Natural killer cell (primary cell): ENCODE measurements at regions not wholly inside any gene's neighbourhood (a gene's known extent, or its start where the extent isn't known, plus 50 kb on each side); places are given as distances from the start of the nearest gene placed in this dataset.

Source experiments
- ATAC-seq, 3 donors: fragments of 150-1000 bp in 2 of 3; fragments of 200-7000 bp in 1 of 3; cut with Tn5 transposase; 1 replicate in 1 of 3; 2 replicates in 2 of 3; pipeline ENCODE4 v1.10.0; 2021; ENCODE audit warnings: mild to moderate bottlenecking in 2 of 3, moderate library complexity in 2 of 3
- DNase-seq, 2 donors: peaks; one replicate each; pipeline versions ENCODE4 v3.0.0 to v3.0.0-alpha.2; 2013 to 2021; ENCODE audit warnings: mixed read lengths in 1 of 2
- H3K27ac ChIP-seq: one replicate; pipeline ENCODE4 v1.5.1; 2013; ENCODE audit warnings: mild to moderate bottlenecking, low read length
- H3K27me3 ChIP-seq: one replicate; pipeline ENCODE4 v1.6.1; 2013; ENCODE audit warnings: low read length; ENCODE audit not compliant: control insufficient read depth, insufficient read depth
- H3K36me3 ChIP-seq: one replicate; pipeline ENCODE4 v1.6.1; 2013; ENCODE audit warnings: low read length; ENCODE audit not compliant: control insufficient read depth, insufficient read depth
- H3K4me1 ChIP-seq: one replicate; pipeline ENCODE4 v1.6.1; 2013; ENCODE audit warnings: low read length; ENCODE audit not compliant: control insufficient read depth, insufficient read depth
- H3K4me3 ChIP-seq: one replicate; pipeline ENCODE4 v1.5.1; 2013; ENCODE audit warnings: low read length
- H3K9me3 ChIP-seq: one replicate; pipeline ENCODE4 v1.6.1; 2013; ENCODE audit warnings: low read length; ENCODE audit not compliant: control insufficient read depth, insufficient read depth
- H3K27ac Mint-ChIP-seq, 2 donors: one replicate each; pipeline ENCODE4 v1.8.0; 2022; ENCODE audit warnings: mild to moderate bottlenecking in 2 of 2, mixed read lengths in 2 of 2, moderate library complexity in 1 of 2
- H3K27me3 Mint-ChIP-seq, 2 donors: one replicate each; pipeline ENCODE4 v1.8.0; 2022; ENCODE audit warnings: low read depth in 2 of 2, mixed read lengths in 2 of 2
- H3K36me3 Mint-ChIP-seq: one replicate; pipeline ENCODE4 v1.8.0; 2022; ENCODE audit warnings: mixed read lengths
- H3K4me1 Mint-ChIP-seq, 2 donors: one replicate each; pipeline ENCODE4 v1.8.0; 2022; ENCODE audit warnings: mixed read lengths in 2 of 2
- H3K4me3 Mint-ChIP-seq: one replicate; pipeline ENCODE4 v1.8.0; 2022; ENCODE audit warnings: mild to moderate bottlenecking, moderate library complexity, mixed read lengths
- H3K9me3 Mint-ChIP-seq, 2 donors: one replicate each; pipeline ENCODE4 v1.8.0; 2022; ENCODE audit warnings: mixed read lengths in 2 of 2
- CTCF ChIP-seq: fragments of 200-600 bp; IDR thresholded peaks from one replicate; pipeline ENCODE4 v1.8.0; 2022; ENCODE audit warnings: antibody characterized with exemption
- WGBS: methylation state at CpG from one replicate; pipeline ENCODE4 v1.1.7; 2013; ENCODE audit warnings: missing lambda C conversion rate; ENCODE audit not compliant: insufficient coverage; 5-methylcytosine and 5-hydroxymethylcytosine counted together
- intact Hi-C: fragments of 100-400 bp; cut with micrococcal nuclease; formaldehyde crosslinking; loops from one replicate; pipeline ENCODE4 v1.14.2; 2022

- Histone ChIP-seq H3K27ac (no peak overlapping the region), H3K36me3 (no peaks in the 10 kb centered on the region), H3K9me3 (no peaks in the 10 kb centered on the region), H3K4me3 (no peak overlapping the region), H3K4me1 (no peaks in the 10 kb centered on the region), H3K27me3 (no peaks in the 10 kb centered on the region)
- Mint-ChIP-seq H3K36me3 (no peaks in the 10 kb centered on the region), H3K4me1 (no peaks in the 10 kb centered on the region), H3K27me3 (no peaks in the 10 kb centered on the region), H3K9me3 (peaks cover 13 to 14% of the 10 kb centered on the region in 2 donors), H3K27ac (no peak overlapping the region), H3K4me3 (no peak overlapping the region)
- WGBS: 33% methylated on average over 2 of the region's 3 CpGs
- no peak for DNase-seq
- no peak for TF ChIP-seq CTCF
- intact Hi-C loops: no loop called here
- ATAC-seq: no peak
Observed at GRCh38 chr11:28834877-28835276, 726.7 kb downstream of the METTL15 start.

DNA sequence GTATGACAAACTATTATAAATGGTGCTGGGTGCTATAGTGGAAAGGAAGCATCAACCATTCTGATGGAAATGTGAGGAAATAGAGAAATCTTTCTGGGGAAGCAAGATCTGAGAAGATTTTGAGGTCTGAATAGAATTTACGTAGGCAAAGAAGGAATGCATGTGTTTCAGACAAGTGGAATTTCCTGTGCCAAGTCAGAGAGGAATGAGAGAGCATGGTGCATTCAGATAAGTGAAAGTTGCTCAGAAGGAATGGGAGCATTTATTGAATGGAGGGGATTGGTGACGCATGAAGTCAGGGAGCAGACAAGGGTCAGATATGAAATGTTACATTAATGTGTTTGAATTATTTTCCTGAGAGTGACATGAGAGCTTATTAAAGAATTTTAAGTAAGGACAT is 725.5 kb downstream of the METTL15 start:
- Histone ChIP-seq H3K4me3 (no peak overlapping the region), H3K4me1 (no peaks in the 10 kb centered on the region), H3K27ac (no peak overlapping the region), H3K27me3 (no peaks in the 10 kb centered on the region), H3K9me3 (no peaks in the 10 kb centered on the region), H3K36me3 (no peaks in the 10 kb centered on the region)
- H3K27ac Mint-ChIP-seq: no peak overlapping the region
- TF ChIP-seq CTCF: no peak
- H3K4me3 Mint-ChIP-seq: no peak overlapping the region
- DNase-seq (no peak), ATAC-seq (no peak)
- intact Hi-C loops: no loop called here
- peaks cover 15 to 20% of the 10 kb centered on the region in 2 donors for H3K9me3 Mint-ChIP-seq
- H3K27me3 Mint-ChIP-seq: no peaks in the 10 kb centered on the region
- 61% methylated on average over 2 of the region's 2 CpGs for WGBS
- H3K36me3 Mint-ChIP-seq: no peaks in the 10 kb centered on the region
- no peaks in the 10 kb centered on the region for H3K4me1 Mint-ChIP-seq

DNA sequence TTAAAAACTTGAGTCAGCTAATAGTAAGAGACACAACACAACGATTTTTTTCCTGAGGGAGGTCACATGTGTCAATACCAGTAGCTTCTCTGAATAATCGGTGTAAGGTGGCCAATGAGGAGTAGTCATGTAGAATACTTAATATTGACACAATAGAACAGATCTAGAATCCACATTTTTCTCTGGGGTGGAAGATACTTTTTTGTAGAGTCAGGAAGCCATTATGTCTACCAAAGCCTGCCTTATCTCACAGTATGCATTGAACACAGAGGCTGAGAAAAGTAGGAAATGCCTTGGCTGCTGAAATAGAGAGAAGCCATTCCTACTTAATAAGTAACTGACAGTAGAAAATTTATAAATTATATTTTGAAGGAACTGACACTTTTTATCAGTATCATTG is 725.0 kb downstream of the METTL15 start:
- Mint-ChIP-seq H3K27ac (no peak overlapping the region), H3K36me3 (no peaks in the 10 kb centered on the region)
- ATAC-seq: no peak

More for the DNA sequence above, 725.0 kb downstream of the METTL15 start:
- no peaks in the 10 kb centered on the region for H3K36me3 ChIP-seq
- no peaks in the 10 kb centered on the region for H3K4me1 Mint-ChIP-seq
- no peak for DNase-seq
- no peaks in the 10 kb centered on the region for H3K27me3 ChIP-seq
- H3K27ac ChIP-seq: no peak overlapping the region
- no peak for TF ChIP-seq CTCF
- H3K27me3 Mint-ChIP-seq: no peaks in the 10 kb centered on the region
- no peaks in the 10 kb centered on the region for H3K4me1 ChIP-seq
- no peak overlapping the region for H3K4me3 Mint-ChIP-seq
- H3K4me3 ChIP-seq: no peak overlapping the region
- WGBS: 50% methylated on average over 1 of the region's 2 CpGs
- peaks cover 14 to 20% of the 10 kb centered on the region in 2 donors for H3K9me3 Mint-ChIP-seq
- no peaks in the 10 kb centered on the region for H3K9me3 ChIP-seq
- intact Hi-C loops: no loop called here
